Uterus (tissue), 3 donors: ENCODE measurements at regions not wholly inside any gene's neighbourhood (a gene's known extent, or its start where the extent isn't known, plus 50 kb on each side); places are given as distances from the start of the nearest gene placed in this dataset.
"Not testable (repeated sequence)": the region's sequence is repeated elsewhere in the genome, so short reads cannot be mapped to it uniquely, and the experiment has no call there.

ENCODE experiments used
- DNase-seq, 2 donors: peaks; one replicate each; pipeline ENCODE4 v3.0.0-alpha.2; 2019 to 2020
- H3K27ac ChIP-seq, 2 donors: fragments of 200-600 bp; sonication (generic); 1 replicate in 1 of 2; 2 replicates in 1 of 2; pipeline ENCODE4 v1.5.1; 2016 to 2018
- H3K27me3 ChIP-seq, 2 donors: fragments of 200-600 bp; sonication (generic); one replicate each; pipeline ENCODE4 v1.5.1; 2018 to 2019; ENCODE audit warnings: control low read depth in 1 of 2
- H3K36me3 ChIP-seq, 2 donors: fragments of 200-600 bp; sonication (generic); one replicate each; pipeline ENCODE4 v1.5.1; 2019; ENCODE audit warnings: control low read depth in 1 of 2
- H3K4me1 ChIP-seq, 2 donors: fragments of 200-600 bp; sonication (generic); one replicate each; pipeline ENCODE4 v1.5.1; 2018 to 2019; ENCODE audit warnings: control low read depth in 1 of 2
- H3K4me3 ChIP-seq, 2 donors: fragments of 200-600 bp; sonication (generic); 1 replicate in 1 of 2; 2 replicates in 1 of 2; pipeline ENCODE4 v1.5.1; 2018 to 2019; ENCODE audit warnings: mild to moderate bottlenecking in 1 of 2
- H3K9me3 ChIP-seq, 2 donors: fragments of 200-600 bp; sonication (generic); one replicate each; pipeline ENCODE4 v1.5.1; 2019; ENCODE audit warnings: control low read depth in 1 of 2
- POLR2A ChIP-seq, 2 donors: fragments of 450-650 bp; IDR thresholded peaks; one replicate each; pipeline ENCODE4 v1.6.1; 2016; ENCODE audit warnings: antibody characterized with exemption in 2 of 2, mild to moderate bottlenecking in 1 of 2, moderate library complexity in 1 of 2
- intact Hi-C: fragments of 100-400 bp; cut with DNase I; formaldehyde crosslinking; loops from one replicate; pipeline ENCODE4 v1.15.1; 2023; ENCODE audit warnings: low total_unique reads
- TF ChIP-seq, protein P1 (sequence below), 4 experiments: fragments of 200-600 bp in 2 of 4; fragments of 450-650 bp in 2 of 4; sonication (generic) in 2 of 4; IDR thresholded peaks; one replicate each; pipeline ENCODE4 v1.5.1; 2016 to 2019; ENCODE audit warnings: antibody characterized with exemption in 4 of 4, mild to moderate bottlenecking in 2 of 4, moderate library complexity in 1 of 4
- donor health status: DM: yes; HTN: yes; CAD: no.

DNA sequence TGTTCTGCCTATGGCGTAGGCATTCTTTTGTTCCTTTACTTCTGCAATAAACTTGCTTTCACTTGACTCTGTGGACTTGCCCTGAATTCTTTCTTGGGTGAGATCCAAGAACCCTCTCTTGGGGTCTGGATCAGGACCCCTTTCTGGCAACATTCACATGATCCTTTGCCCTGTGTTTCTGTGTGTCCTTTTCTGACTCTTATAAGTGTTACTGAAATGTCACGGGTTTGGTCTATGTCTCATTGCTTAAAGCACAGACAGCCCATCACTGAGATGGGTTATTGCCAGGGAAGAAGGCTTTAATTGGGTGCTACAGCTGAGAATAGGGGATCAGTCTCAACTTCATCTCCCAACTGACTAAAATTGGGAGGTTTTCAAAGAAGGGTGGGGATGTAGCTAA lies 110.9 kb upstream of the XPO1 start:
- no peaks in the 10 kb centered on the region for H3K27me3 ChIP-seq
- DNase-seq: no peak
- no peaks in the 10 kb centered on the region for H3K4me1 ChIP-seq
- intact Hi-C loops: no loop called here
- H3K36me3 ChIP-seq: no peaks in the 10 kb centered on the region
- no peak overlapping the region for H3K4me3 ChIP-seq
- no peaks in the 10 kb centered on the region for H3K9me3 ChIP-seq
- TF ChIP-seq, protein P1, sequence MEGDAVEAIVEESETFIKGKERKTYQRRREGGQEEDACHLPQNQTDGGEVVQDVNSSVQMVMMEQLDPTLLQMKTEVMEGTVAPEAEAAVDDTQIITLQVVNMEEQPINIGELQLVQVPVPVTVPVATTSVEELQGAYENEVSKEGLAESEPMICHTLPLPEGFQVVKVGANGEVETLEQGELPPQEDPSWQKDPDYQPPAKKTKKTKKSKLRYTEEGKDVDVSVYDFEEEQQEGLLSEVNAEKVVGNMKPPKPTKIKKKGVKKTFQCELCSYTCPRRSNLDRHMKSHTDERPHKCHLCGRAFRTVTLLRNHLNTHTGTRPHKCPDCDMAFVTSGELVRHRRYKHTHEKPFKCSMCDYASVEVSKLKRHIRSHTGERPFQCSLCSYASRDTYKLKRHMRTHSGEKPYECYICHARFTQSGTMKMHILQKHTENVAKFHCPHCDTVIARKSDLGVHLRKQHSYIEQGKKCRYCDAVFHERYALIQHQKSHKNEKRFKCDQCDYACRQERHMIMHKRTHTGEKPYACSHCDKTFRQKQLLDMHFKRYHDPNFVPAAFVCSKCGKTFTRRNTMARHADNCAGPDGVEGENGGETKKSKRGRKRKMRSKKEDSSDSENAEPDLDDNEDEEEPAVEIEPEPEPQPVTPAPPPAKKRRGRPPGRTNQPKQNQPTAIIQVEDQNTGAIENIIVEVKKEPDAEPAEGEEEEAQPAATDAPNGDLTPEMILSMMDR (IDR thresholded peaks at IDR 0.05): no peak
- no peak for TF ChIP-seq POLR2A (IDR thresholded peaks at IDR 0.05)
- H3K27ac ChIP-seq: no peak overlapping the region

DNA sequence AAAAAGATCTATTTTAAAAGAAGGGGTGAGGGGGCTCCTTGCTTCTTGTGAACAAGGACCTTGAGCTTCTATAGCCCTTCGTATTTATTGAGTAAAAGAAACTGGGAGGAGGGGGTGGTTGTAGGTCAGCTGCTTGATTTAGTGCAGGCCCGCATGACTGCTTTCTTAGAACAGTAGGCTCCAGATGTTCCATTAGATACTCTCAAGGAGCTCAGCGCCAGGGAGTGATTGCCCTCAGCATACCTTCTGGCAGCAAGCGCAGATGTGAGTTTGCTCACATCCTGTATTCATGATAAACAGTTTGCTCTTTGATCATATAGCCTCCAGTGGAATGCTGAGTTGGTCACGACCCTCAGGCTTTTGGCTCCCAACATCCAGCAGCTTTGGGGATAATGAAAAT lies 108.9 kb upstream of the XPO1 start:
- no peak for DNase-seq
- no peak overlapping the region for H3K27ac ChIP-seq
- H3K4me1 ChIP-seq: no peaks in the 10 kb centered on the region
- H3K36me3 ChIP-seq: no peaks in the 10 kb centered on the region
- H3K9me3 ChIP-seq: no peaks in the 10 kb centered on the region
- intact Hi-C loops: no loop called here
- no peak for TF ChIP-seq POLR2A (IDR thresholded peaks at IDR 0.05)
- TF ChIP-seq, protein P1 (IDR thresholded peaks at IDR 0.05): no peak
- H3K4me3 ChIP-seq: no peak overlapping the region
- no peaks in the 10 kb centered on the region for H3K27me3 ChIP-seq

DNA sequence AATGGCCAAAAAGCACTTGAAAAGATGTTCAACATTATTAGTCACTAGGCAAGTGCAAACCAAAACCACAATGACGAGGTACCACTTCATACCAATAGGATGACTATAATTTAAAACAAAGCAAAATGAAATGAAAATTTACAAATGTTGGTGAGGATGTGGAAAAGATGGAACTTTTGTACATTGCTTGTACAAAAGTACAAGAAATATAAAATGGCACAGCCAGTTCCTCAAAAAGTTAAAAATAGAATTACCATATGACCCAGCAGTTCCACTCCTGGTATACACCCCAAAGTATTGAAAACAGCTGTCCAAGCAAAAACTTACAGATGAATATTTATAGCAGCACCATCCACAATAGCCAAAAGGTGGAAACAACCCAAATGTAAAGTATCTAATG lies 107.8 kb upstream of the XPO1 start:
- intact Hi-C loops: no loop called here
- H3K36me3 ChIP-seq: no peaks in the 10 kb centered on the region
- no peaks in the 10 kb centered on the region for H3K9me3 ChIP-seq
- no peaks in the 10 kb centered on the region for H3K27me3 ChIP-seq
- no peak for TF ChIP-seq POLR2A (IDR thresholded peaks at IDR 0.05)
- TF ChIP-seq, protein P1 (IDR thresholded peaks at IDR 0.05): no peak
- no peak overlapping the region for H3K27ac ChIP-seq
- DNase-seq: no peak
- no peaks in the 10 kb centered on the region for H3K4me1 ChIP-seq
- H3K4me3 ChIP-seq: no peak overlapping the region

DNA sequence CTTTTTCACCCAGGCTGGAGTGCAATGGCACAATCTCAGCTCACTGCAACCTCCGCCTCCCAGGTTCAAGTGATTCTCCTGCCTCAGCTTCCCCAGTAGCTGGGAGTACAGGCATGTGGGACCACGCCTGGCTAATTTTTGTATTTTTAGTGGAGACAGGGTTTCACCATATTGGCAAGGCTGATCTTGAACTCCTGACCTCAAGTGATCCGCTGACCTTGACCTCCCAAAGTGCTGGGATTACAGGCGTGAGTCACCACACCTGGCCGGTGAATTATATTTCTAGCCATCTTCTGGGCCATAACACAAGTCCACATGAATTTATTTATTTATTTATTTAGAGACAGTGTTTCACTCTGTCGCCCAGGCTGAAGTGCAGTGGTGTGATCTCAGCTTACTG lies 105.0 kb upstream of the XPO1 start:
- H3K27ac ChIP-seq, H3K9me3 ChIP-seq, H3K4me3 ChIP-seq, H3K27me3 ChIP-seq, DNase-seq, intact Hi-C loops, H3K4me1 ChIP-seq, H3K36me3 ChIP-seq: not testable (repeated sequence)

DNA sequence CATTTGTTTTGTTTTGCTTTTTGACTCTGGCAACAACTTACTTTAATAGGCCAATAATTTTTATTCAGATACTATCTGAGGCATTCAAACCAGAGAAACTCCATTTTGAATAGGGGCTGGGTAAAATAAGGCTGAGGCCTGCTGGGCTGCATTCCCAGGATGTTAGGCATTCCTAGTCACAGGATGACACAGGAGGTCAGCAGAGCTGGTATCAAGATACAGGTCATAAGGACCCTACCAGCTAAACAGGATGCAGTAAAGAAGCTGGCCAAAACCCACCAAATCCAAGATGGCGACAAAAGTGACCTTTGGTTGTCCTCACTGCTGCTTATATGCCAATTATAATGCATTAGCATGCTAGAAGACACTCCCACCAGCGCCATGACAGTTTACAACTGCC lies 102.2 kb upstream of the XPO1 start:
- TF ChIP-seq POLR2A (IDR thresholded peaks at IDR 0.05): no peak
- TF ChIP-seq, protein P1 (IDR thresholded peaks at IDR 0.05): no peak
- no peak overlapping the region for H3K27ac ChIP-seq
- H3K9me3 ChIP-seq: no peaks in the 10 kb centered on the region
- no peak for DNase-seq
- intact Hi-C loops: no loop called here
- H3K4me3 ChIP-seq: no peak overlapping the region
- no peaks in the 10 kb centered on the region for H3K4me1 ChIP-seq
- no peaks in the 10 kb centered on the region for H3K36me3 ChIP-seq
- no peaks in the 10 kb centered on the region for H3K27me3 ChIP-seq

DNA sequence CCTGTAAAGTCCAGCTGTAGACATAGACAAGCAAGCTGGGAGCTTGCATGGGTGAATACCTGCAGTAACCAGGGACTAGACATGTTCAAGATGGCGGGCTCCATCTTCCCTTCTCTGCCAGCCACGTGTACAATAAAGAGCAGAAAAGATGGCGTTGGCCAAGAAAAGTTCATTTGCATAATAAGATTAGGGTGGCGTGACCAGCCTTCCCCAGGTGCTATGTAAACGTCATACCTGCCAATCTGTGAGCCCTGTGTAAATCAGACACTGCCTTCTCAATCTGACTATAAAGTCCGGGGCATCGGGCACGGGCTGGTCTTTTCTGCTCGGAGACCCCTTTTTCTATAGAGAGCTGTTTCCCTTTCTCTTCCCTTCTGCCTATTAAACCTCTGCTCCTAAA lies 101.6 kb upstream of the XPO1 start:
- intact Hi-C loops: no loop called here
- Histone ChIP-seq H3K4me3 (no peak overlapping the region), H3K4me1 (no peaks in the 10 kb centered on the region), H3K9me3 (no peaks in the 10 kb centered on the region), H3K36me3 (no peaks in the 10 kb centered on the region), H3K27me3 (no peaks in the 10 kb centered on the region), H3K27ac (no peak overlapping the region)
- no peak for TF ChIP-seq POLR2A (IDR thresholded peaks at IDR 0.05)
- TF ChIP-seq, protein P1 (IDR thresholded peaks at IDR 0.05): no peak
- no peak for DNase-seq
